ENCODE measurements at regions not wholly inside any gene's neighbourhood (a gene's known extent, or its start where the extent isn't known, plus 50 kb on each side); places are given as distances from the start of the nearest gene placed in this dataset.
"Not testable (repeated sequence)": the region's sequence is repeated elsewhere in the genome, so short reads cannot be mapped to it uniquely, and the experiment has no call there.

- not testable (repeated sequence) for DNase-seq
These were observed 118.1 kb upstream of the PLGLB2 start for GRCh38 chr2:87629491-87630458.

GRCh38 chr2:87630892-87631291 lies 117.0 kb upstream of the PLGLB2 start:
- DNase-seq, result not testable (repeated sequence)

DNA sequence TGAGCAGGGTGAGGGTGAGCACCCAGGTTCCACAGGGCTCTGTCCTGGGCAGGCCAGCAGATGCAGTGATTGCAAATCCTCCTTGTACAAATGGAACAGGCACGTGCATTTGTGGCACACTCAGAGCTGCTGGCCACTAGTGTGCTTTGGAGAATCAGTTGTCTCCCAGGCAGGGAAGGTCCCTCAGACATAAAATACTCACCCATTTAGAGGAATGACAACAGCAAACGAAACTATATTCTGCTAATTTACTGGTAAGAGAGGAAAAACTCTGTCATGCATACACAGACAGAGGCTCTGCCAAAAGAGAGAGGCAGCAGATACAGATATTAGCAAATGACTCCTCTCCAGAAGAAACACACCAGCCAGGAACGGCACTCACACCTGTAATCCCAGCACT lies 116.5 kb upstream of the PLGLB2 start:
- DNase-seq, result not testable (repeated sequence)

GRCh38 chr2:87633287-87633963 lies 114.5 kb upstream of the PLGLB2 start:
- DNase-seq, result not testable (repeated sequence)

- not testable (repeated sequence) for DNase-seq
These were observed 113.8 kb upstream of the PLGLB2 start for GRCh38 chr2:87634106-87634505.

DNA sequence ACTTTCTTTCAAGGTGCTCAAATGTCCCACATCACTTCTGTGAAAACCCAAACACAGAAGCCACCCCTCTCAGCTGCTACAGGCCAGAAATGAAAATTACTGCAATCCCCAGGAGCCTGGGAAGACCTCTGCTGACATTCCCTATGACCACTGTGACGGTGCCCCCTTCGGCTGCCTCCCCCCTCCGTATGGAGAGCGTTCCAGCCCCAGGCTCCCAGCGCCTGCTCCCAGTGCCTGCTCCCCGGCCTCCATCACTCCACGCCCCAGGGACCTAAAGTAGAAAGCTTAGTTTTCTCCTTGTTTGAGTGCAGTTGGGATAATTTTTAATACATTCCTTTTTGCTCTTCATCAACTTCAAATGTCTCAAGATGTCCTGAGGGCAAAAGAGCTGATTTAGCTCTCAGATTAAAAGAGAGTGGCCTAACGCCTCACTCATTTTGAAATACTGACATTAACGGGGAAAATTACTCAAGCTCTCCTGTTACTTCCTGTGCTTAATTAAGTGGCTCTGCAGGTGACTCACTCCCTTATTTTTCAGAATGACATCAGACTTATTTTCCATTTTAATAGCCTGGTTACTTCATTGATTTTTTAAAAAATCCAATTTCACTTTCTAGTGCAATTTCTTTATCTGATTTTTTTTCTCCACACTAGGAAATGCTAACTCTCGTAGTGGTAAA lies 112.8 kb upstream of the PLGLB2 start:
- not testable (repeated sequence) for DNase-seq

- DNase-seq, result not testable (repeated sequence)
These were observed 111.6 kb upstream of the PLGLB2 start for GRCh38 chr2:87636246-87636645.

DNA sequence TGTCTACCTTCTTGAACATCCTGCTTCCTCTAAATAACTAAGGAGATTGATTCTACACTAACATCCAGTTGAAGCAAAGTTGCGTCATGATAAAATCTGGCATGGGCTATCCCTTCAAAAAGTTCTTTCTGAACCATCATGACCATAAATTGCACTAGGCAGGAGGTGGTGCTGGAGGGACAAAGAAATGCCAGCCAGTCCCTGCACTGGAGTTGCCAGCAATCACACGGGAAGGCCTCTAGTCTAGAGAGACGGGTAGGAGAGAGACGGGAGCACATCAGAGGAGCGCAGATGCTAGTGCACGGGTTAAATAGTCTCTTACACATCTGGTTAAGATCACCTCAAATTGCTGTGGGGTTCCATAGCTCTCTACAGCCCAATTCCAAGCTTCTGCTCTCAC lies 111.2 kb upstream of the PLGLB2 start:
- DNase-seq, result not testable (repeated sequence)

DNA sequence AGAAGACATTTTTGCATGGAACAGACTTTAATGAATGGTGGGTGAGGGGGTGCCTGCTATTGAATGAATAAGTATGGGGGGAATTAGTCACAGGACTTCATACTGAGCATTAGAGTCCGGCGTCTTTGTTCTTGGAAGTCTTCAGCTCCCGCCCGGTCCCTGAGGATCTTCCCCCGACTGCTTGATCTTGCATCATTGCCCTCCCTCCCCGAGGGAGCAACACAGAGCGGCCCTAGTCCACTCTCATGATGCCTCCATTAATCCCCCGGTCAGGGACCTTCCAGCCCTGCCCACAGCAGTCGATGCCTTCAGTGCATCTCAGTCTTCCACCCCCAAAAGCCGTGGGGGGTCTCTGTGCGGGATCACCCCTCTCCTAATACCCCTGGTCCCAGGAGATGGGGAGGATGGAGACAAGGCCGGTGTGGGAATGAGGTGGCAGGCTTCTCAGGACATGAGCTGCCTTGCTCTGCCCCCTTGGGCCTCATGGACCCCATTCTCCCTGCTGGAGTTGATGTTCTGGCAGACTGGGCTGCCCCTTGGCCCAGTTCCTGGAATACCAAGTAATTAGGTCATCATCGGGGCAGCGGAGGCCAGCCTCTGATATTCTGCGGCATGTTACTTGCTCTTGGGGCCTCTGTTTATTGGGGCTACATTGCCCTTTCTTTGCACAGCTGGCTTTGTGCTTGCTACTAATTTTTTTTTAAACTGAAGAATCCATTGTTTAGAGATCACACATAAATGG lies 110.5 kb upstream of the PLGLB2 start:
- not testable (repeated sequence) for DNase-seq

DNA sequence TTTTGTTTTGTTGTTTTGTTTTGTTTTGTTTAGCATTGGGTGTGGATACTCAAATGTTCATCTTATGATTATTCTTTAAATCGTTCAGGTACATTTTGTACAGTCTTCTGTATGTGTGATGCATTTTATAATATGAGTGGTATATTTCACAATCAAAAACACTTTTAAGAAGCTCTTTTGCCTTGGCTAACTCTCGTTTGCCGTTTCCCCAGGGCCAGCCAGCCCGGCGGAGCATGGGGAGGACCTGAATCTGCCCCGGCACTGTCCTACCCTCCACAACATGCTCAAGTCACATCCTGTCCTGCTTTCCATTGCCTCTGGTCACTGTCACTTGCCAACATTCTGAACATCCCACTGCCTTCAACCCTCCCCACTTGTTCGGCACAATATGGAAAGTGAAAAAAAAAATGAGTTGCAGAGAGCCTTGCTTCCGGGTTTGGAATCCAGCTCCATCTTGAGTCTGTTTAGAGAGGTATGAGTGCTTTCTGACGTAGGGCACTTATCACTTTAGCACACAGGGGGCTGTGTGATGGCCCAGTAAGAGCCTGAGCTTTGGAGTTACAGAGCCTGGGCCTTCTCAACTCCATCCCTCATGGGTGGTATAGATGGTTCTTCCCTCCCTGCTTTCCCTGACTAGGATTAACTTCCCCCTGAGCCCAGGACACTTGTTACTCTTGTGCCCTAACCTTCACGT lies 109.6 kb upstream of the PLGLB2 start:
- DNase-seq, result not testable (repeated sequence)

DNA sequence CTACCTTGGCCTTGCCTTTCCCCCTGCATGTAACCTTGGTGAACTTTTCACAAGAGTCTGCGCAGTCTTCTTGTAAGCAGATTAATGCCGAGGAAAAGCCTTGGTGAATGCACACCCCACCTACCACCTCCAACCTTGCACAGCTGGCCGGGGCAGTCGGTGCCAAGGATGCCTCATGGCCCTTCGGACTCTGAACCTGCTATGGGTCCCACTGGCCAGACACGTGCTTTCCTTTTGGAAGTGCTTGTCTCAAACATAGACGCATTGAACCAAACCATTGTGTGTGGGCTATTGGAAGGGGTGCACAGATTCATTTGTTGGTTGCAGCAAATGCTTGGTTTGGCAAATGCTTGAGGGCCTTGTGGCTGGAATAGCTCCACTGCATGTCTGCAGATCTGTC lies 109.0 kb upstream of the PLGLB2 start:
- not testable (repeated sequence) for DNase-seq

GRCh38 chr2:87639801-87640440 lies 108.0 kb upstream of the PLGLB2 start:
- not testable (repeated sequence) for DNase-seq

DNA sequence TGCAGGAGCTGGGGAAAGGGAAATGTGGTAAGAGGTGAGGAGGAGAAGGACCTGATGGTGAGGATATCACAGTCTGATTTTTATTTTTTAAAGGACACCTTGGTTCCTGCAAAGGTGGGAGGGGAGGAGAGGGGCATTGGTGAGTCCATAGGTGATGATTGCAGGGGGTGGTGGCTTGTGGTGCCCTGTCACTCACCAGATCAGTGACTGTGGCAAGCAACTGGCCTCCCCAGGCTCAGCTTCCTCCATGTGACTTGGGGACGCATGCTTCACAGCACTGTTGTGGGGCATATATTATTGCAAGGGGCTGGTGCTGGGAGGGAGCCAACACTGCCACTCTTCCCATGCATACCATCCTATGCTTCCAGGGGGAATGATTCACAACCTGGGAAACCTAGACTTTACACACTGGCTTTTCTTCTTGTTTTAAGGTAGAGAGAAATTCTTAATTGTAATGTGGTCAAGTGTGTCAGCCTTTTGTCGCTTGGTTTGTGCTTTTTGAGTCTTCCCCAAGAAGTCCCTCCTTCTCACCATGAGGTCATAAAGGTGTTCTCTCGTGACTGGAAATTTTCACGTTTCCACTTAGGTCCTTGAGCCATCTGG lies 106.8 kb upstream of the PLGLB2 start:
- DNase-seq, result not testable (repeated sequence)

DNA sequence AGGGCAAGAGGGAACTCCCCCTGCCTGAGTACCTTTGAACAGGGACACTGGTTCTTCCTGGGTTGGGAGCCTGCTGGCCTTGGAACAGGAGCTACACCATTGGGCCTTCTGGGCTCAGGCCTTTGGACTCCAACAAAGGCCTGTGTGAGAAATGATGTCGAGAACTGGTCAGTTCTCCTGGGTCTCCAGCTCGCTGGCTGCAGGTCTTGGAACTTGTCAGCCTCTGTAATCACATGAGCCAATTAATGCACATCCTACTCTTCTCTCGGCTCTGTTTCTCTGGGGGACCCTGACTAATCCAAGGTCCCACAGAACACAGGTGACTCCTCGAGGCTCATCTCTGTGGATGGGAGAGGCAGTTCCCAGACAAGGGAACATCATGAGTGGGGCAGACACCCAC lies 104.7 kb upstream of the PLGLB2 start:
- DNase-seq, result not testable (repeated sequence)

- DNase-seq, result not testable (repeated sequence)
These were observed 100.0 kb upstream of the PLGLB2 start for GRCh38 chr2:87647737-87648498.

- DNase-seq, result not testable (repeated sequence)
These were observed 99.1 kb upstream of the PLGLB2 start for GRCh38 chr2:87648815-87649214.

DNA sequence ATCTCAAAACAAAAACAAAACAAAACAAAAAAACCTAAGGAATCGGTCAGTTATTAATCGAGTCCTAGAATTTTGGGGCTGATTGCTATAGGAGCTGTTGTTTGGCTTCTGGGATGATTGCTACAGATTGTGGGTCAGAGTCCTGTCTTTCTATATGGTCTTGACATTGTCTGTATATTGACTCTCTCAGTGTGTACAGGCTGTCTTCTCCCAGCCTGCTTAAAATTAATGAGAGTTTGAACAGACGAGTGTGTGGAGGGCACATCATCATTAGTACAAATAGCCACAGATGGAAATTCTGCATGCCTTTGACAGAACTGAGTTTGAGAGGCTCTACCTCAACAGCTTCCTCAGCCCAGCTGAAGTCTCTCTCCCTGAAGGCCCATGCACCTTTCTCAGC lies 98.0 kb upstream of the PLGLB2 start:
- DNase-seq, result not testable (repeated sequence)

DNA sequence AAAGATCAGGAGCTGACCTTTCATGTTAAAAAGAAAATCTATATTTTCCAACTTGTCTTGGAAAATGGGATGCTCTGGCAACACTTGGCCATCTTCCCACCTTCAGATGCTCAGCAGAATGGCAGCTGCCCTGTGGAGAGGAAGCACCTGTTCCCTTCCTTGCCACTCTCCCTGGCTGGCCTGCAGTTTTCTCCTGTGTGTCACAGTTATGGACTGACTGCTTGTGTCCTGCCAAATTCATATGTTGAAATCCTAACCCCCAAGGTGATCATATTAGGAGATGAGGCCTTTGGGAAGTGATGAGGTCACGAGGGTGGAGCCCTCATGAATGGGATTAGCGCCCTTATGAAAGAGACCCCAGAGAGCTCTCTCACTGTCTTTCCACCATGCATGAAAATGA lies 97.0 kb upstream of the PLGLB2 start:
- not testable (repeated sequence) for DNase-seq

GRCh38 chr2:87651589-87651988 lies 96.3 kb upstream of the PLGLB2 start:
- not testable (repeated sequence) for DNase-seq

GRCh38 chr2:87653373-87653772 lies 94.5 kb upstream of the PLGLB2 start:
- DNase-seq, result not testable (repeated sequence)
